Hematopoietic multipotent progenitor cell treated with erythropoietin and hydrocortisone succinate and interleukin-3 and kit ligand, for 8 days (in vitro differentiated cells): ENCODE measurements at regions not wholly inside any gene's neighbourhood (a gene's known extent, or its start where the extent isn't known, plus 50 kb on each side); places are given as distances from the start of the nearest gene placed in this dataset.

Experiments used
- DNase-seq: peaks from one replicate; pipeline ENCODE4 v3.0.0-alpha.2; 2015

- DNase-seq: no peak
These were observed 122.7 kb upstream of the HS3ST5 start for GRCh38 chr6:114465511-114465910.

- no peak for DNase-seq
These were observed 111.0 kb upstream of the HS3ST5 start for GRCh38 chr6:114453737-114454276.

GRCh38 chr6:114452785-114453401 is 110.1 kb upstream of the HS3ST5 start:
- no peak for DNase-seq

- no peak for DNase-seq
These were observed 107.8 kb upstream of the HS3ST5 start for GRCh38 chr6:114450631-114451030.

DNA sequence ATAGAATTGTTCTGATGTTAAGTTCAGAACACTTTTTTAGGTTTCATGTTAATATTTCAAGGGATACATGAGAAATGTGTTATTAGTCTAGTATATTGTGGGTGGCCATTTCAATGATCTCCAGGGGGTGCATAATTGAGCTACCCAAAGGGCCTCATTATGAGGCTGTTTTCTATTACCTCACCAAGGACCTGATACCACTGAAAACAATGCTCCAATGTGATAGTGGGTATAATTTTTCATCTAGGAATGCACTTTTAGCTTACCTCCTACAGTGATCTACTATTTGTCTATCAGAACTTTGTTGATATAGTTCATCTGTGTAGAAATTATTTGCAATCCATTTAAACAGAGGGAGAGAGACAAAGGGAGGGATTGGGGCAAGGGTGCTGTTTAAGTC is 106.8 kb upstream of the HS3ST5 start:
- DNase-seq: no peak

- DNase-seq: no peak
These were observed 103.5 kb upstream of the HS3ST5 start for GRCh38 chr6:114446342-114446741.

DNA sequence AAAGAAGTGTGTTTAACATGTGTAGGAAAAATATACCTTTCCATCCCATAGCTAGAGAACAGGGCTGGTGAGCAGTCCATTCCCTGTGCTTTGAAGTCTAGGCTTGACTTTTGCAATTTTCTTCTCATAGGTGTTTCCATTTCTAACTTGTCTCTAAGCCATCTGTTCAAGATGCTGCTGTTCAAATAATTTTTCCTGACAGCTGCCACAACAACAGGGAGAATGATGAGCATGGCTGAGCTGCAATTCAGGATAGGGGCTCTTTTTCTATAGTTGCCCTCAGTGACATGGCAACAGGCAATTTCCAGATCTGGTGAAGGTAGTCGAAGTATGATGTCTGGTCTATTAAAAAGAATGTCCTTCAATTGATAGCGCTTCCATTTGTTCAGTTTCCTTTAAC is 103.0 kb upstream of the HS3ST5 start:
- DNase-seq: no peak

DNA sequence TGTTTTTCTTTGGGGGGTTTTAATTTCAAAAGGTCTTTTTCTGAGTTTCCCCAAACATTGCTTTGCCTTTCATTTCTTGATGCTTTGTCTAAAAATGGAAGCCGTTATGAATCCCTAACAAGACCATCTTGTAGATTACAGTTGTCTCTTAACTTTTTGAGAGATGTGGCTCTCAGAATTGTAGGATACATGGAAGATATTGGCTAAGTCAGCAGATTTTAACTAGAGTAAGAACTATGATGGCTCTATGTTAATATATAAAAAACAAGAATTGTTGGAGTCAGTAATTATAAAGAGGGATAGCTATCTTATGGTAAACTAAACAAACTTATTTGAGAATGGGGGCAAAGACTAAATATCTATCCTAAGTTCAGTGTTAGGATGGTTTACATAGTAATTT is 96.6 kb upstream of the HS3ST5 start:
- no peak for DNase-seq

DNA sequence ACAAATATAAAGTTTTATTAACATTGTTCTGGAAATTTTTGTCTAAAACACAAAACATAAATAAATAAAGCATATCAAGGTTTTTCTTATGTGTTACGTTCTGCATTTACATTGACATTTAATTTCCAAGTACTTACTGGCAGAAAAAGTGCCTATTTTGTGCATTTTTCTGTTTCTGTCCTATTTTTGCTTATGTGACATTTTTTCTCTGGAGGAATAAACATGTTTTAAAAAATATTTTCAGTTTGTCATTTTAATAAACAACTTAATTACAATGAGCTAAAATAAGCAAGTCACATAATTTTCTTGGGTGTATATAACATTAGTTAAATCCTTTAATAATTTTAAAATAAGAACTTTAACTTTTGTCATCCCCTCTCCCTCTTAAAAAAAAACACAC is 94.4 kb upstream of the HS3ST5 start:
- DNase-seq: no peak

GRCh38 chr6:114436691-114437090 is 93.9 kb upstream of the HS3ST5 start:
- DNase-seq: no peak

DNA sequence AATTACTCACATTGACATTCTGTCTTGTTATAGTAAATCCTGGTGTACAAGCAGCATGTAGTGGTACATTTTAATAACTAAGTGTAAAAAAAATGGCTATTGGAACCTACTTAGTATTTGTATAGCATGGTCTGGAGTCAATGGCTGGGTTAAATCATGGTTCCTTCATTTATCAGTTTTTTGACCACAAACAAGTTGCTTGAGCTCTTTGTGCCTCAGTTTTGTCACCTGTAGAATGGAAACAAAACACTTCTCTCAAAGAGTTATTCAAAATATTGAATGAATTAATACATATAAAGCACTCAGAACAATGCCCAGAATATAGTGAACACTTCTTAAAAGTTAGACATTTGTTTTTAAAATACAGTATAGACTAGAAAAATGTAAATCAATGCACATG is 93.2 kb upstream of the HS3ST5 start:
- DNase-seq: no peak

- no peak for DNase-seq
These were observed 89.6 kb upstream of the HS3ST5 start for GRCh38 chr6:114432400-114432799.

GRCh38 chr6:114431641-114432040 is 88.8 kb upstream of the HS3ST5 start:
- DNase-seq: no peak

DNA sequence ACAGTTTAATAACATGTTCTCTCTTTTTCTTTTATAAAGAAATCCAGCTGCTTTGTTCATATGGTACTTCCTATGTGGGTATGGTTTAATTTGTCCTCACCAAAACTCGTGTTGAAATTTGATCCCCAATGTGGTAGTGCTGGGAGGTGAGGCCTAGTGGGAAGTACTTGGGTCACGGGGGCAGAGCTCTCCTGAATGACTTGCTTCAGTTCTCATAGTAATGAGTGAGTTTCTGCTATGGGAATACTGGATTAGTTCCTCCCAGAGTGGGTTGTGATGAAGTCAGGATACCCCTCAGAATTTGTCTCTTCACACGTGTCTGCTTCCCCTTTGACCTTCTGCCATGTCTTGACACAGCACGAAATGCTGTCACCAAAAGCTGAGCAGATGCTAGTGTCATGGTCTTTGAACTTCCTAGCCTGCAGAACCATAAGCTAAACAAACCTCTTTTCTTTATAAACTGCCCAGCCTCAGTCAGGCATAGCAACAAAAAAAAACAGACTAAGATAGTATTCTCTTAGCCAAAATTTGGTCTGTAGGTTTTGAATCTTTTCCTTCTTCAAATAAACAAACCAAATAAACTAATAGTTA is 87.8 kb upstream of the HS3ST5 start:
- DNase-seq: no peak

DNA sequence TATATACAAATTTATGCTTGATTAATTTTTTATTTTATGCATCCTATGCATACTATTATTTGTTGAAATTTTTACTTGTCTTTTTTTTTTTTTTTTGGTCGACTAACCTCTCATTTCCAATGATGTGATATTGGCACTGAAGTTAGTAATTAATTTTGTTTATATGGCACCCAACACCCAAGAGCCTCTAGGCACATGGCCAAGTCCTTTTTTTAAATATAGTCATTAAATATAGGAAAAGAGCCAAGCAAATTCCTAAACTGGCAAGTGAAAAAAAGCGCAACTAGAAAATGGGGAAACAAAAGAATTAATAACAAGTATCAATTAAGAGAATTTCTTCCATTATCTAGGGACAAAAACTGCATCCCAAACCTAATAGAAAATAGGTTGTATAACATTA is 85.5 kb upstream of the HS3ST5 start:
- no peak for DNase-seq

GRCh38 chr6:114421199-114421598 is 78.4 kb upstream of the HS3ST5 start:
- no peak for DNase-seq

- no peak for DNase-seq
These were observed 76.4 kb upstream of the HS3ST5 start for GRCh38 chr6:114419175-114419574.

GRCh38 chr6:114418304-114418972 is 75.6 kb upstream of the HS3ST5 start:
- DNase-seq: no peak

DNA sequence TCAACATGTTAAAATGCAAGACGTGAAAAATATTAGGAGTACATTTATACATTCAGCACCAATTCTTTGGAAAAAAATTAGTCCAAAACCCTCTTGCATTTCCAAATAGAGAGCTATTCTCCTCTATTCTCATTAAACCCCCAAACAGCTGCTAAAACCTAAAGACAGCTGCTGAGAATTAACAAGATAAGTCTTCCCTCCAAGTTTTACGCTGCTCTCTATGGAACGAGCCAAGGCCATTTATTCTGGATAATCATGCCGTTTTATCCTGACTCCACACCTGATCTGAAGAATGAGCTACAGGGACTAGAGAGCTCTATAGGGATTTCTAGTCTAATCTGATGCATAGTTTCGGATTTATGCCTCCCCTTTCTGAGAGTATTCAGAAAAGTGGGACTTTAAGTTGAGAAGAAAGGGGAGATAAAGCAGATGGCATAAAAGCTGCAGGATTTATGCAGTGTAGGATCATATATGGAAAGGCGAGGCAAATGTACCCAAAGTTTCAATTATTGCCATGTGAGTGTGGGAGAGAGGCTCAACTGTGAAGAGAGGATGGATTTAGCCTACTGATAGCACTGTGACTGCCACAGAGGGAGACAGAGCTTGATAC is 64.7 kb upstream of the HS3ST5 start:
- DNase-seq: no peak

- DNase-seq: no peak
These were observed 61.6 kb upstream of the HS3ST5 start for GRCh38 chr6:114404339-114404955.

DNA sequence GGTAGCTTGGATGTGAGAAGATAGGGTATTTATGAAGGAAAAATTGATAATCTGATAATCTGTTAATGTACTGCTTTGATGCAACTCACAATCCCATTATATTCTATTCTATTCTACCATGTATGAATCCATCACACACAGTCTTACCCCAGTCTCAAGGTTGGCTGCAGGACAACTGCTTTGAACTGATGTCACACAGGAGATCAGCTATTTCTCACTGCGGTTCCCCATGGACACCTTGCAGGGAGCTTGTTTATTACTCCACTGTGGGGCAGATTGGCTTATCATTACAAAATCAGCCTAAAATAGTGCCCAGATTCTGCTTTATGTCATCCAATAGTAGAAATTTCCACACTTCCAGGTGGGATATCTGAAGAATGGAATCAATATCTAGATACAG is 61.0 kb upstream of the HS3ST5 start:
- DNase-seq: no peak

DNA sequence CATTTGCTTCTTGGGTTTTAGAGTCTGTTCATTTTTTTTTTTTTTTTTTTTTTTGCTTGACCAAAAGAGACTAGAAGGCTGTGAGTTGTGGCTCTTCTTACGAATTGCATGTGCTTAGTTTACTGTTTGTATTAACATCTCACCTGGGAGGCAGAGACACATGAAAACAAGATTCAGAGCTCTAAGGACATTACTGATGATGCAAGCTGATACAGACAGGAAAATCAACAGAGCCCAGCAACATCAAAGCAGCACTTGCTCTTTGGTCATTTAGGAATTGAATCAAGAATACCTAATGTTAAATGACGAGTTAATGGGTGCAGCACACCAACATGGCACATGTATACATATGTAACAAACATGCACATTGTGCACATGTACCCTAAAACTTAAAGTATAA is 55.7 kb upstream of the HS3ST5 start:
- DNase-seq: no peak
